Heart right ventricle (tissue), 16 donors: ENCODE measurements at regions not wholly inside any gene's neighbourhood (a gene's known extent, or its start where the extent isn't known, plus 50 kb on each side); places are given as distances from the start of the nearest gene placed in this dataset.
A peak's percentile ranks its signal among the peaks of the same experiment; 100 is the strongest.

Experiments
- ATAC-seq, 8 donors: fragments of 200-7000 bp; cut with Tn5 transposase; one replicate each; pipeline ENCODE4 v1.9.1; 2020; ENCODE audit warnings: mild to moderate bottlenecking in 8 of 8, moderate library complexity in 8 of 8, moderate number of reproducible peaks in 1 of 8
- DNase-seq, 2 donors: peaks; one replicate each; pipeline ENCODE4 v3.0.0-alpha.2; 2020
- H3K27ac ChIP-seq, 10 donors: fragments of 200-600 bp; sonication (generic) in 2 of 10; one replicate each; pipeline versions ENCODE4 v1.5.0 to v1.8.0; 2020 to 2022; ENCODE audit warnings: mild to moderate bottlenecking in 3 of 10
- H3K27me3 ChIP-seq, 7 donors: fragments of 200-600 bp; one replicate each; pipeline ENCODE4 v1.8.0; 2021 to 2022; ENCODE audit warnings: mild to moderate bottlenecking in 2 of 7
- H3K36me3 ChIP-seq, 9 donors: fragments of 200-600 bp; sonication (generic) in 1 of 9; one replicate each; pipeline versions ENCODE4 v1.5.0 to v1.8.0; 2020 to 2022; ENCODE audit warnings: mild to moderate bottlenecking in 2 of 9
- H3K4me1 ChIP-seq, 9 donors: fragments of 200-600 bp; sonication (generic) in 1 of 9; one replicate each; pipeline versions ENCODE4 v1.5.0 to v1.8.0; 2020 to 2022; ENCODE audit warnings: mild to moderate bottlenecking in 4 of 9
- H3K4me3 ChIP-seq, 10 donors: fragments of 200-600 bp; sonication (generic) in 2 of 10; one replicate each; pipeline versions ENCODE4 v1.5.0 to v1.8.0; 2020 to 2022; ENCODE audit warnings: mild to moderate bottlenecking in 7 of 10, moderate library complexity in 2 of 10
- H3K9me3 ChIP-seq, 11 donors: fragments of 200-600 bp in 10 of 11; sonication (generic) in 2 of 11; one replicate each; pipeline versions ENCODE4 v1.5.0 to v1.8.0; 2013 to 2022; ENCODE audit warnings: mild to moderate bottlenecking in 2 of 11, control low read depth in 1 of 11, moderate library complexity in 1 of 11
- CTCF ChIP-seq, 9 donors: fragments of 200-600 bp; sonication (generic) in 2 of 9; IDR thresholded peaks; one replicate each; pipeline versions ENCODE4 v1.5.0 to v1.8.0; 2021 to 2022; ENCODE audit warnings: antibody characterized with exemption in 9 of 9, mild to moderate bottlenecking in 5 of 9, moderate library complexity in 1 of 9
- WGBS, 2 donors: extraction: QIAGEN DNeasy Blood & Tissue Kit; methylation state at CpG; one replicate each; pipeline ENCODE4 v1.1.7; 2013; ENCODE audit warnings: inconsistent platforms in 1 of 2; 5-methylcytosine and 5-hydroxymethylcytosine counted together
- intact Hi-C, 10 donors: fragments of 100-400 bp; cut with DNase I; formaldehyde crosslinking; loops; one replicate each; pipeline versions ENCODE4 v1.11.1 to v1.14.2; 2022
- donor health status: Arrhythmogenic right ventricular cardiomyopathy.
- donor health status: ischemic (EF 13 %, LVEDD 7.1; RV severe dilation, severe dysfunction).
- donor health status: healthy with polysubstance abuse.
- donor health status: DM: no; HTN: yes; CAD: no.
- donor health status: DM: no; HTN: no; CAD: no.
- donor health status: ischemic (EF 25% LVEDD 6.9; RV normal size, moderate dysfunction).
- donor health status: ischemic (EF 25% LVEDD 5.7; RV mildly dilated, moderate dysfunction).
- donor health status: healthy.
- donor health status: DM: yes; HTN: yes; CAD: no.
- donor health status: Ischemic cardiomyopathy.
- donor health status: ischemic (EF 35%, LVEDD 5.7; RV mildly dilated, moderate dysfunction).
- donor health status: nonischemic (EF 11% LVEDD 7.7; RV severe dilation, severe dysfunction).
- donor health status: DM: yes; HTN: yes; CAD: no.
- donor health status: PGD.
- donor health status: ischemic (EF 29% LVEDD 5.4; RV normal size, mild dysfunction).
- donor health status: nonischemic (EF 23%, LVEDD 6.1; RV moderate dilation, normal function).

GRCh38 chr12:115213118-115213517 lies 529.1 kb upstream of the TBX3 start:
- no peak for TF ChIP-seq CTCF (IDR thresholded peaks at IDR 0.05)
- WGBS, 2 donors, result 72 to 78% methylated on average over 1 of the region's 1 CpG
- H3K27ac ChIP-seq, result peak overlapping the region in 8 of 10 donors; percentile 18 to 73 (median 49)
- no peaks in the 10 kb centered on the region for H3K36me3 ChIP-seq
- ATAC-seq (peak in 4 of 8 donors; percentile 9 to 32 (median 28)), DNase-seq (no peak)
- intact Hi-C loops, result loop anchor here in 1 of 10 donors (10.0 kb wide), 1 partner anchor 108 kb away; no protein-coding TSS in a partner anchor
- H3K4me3 ChIP-seq, result no peak overlapping the region
- H3K27me3 ChIP-seq, result peaks cover 0 to 2% (median 0%) of the 10 kb centered on the region in 7 donors
- peaks cover 0 to 6% (median 0%) of the 10 kb centered on the region in 11 donors for H3K9me3 ChIP-seq
- H3K4me1 ChIP-seq, result peaks cover 0 to 17% (median 9%) of the 10 kb centered on the region in 9 donors

- H3K4me1 ChIP-seq, result peaks cover 0 to 17% (median 9%) of the 10 kb centered on the region in 9 donors
- H3K36me3 ChIP-seq, result no peaks in the 10 kb centered on the region
- DNase-seq (no peak), ATAC-seq (no peak)
- H3K27me3 ChIP-seq, result peaks cover 0 to 2% (median 0%) of the 10 kb centered on the region in 7 donors
- peaks cover 0 to 6% (median 0%) of the 10 kb centered on the region in 11 donors for H3K9me3 ChIP-seq
- no peak overlapping the region for H3K4me3 ChIP-seq
- intact Hi-C loops, result loop anchor here in 1 of 10 donors (10.0 kb wide), 1 partner anchor 108 kb away; no protein-coding TSS in a partner anchor
- WGBS, 2 donors, result 0% methylated on average over 1 of the region's 1 CpG
- peak overlapping the region in 7 of 10 donors; percentile 3 to 73 (median 52) for H3K27ac ChIP-seq
- TF ChIP-seq CTCF (IDR thresholded peaks at IDR 0.05), result no peak
Observed at GRCh38 chr12:115212356-115212755, 528.4 kb upstream of the TBX3 start.

GRCh38 chr12:115210533-115211252 lies 526.7 kb upstream of the TBX3 start:
- Histone ChIP-seq H3K27me3 (peaks cover 0 to 2% (median 0%) of the 10 kb centered on the region in 7 donors), H3K27ac (no peak overlapping the region), H3K9me3 (peaks cover 0 to 6% (median 0%) of the 10 kb centered on the region in 11 donors), H3K36me3 (no peaks in the 10 kb centered on the region), H3K4me3 (no peak overlapping the region), H3K4me1 (peaks cover 0 to 17% (median 9%) of the 10 kb centered on the region in 9 donors)
- ATAC-seq, result peak in 2 of 8 donors; percentile 44 to 70
- no peak for DNase-seq
- 66 to 70% methylated on average over 3 of the region's 3 CpGs for WGBS, 2 donors
- intact Hi-C loops, result loop anchor here in 1 of 10 donors (10.0 kb wide), 1 partner anchor 106 kb away; no protein-coding TSS in a partner anchor
- no peak for TF ChIP-seq CTCF (IDR thresholded peaks at IDR 0.05)

GRCh38 chr12:115209230-115209629 lies 525.3 kb upstream of the TBX3 start:
- Histone ChIP-seq H3K36me3 (no peaks in the 10 kb centered on the region), H3K4me3 (no peak overlapping the region), H3K4me1 (peaks cover 0 to 17% (median 9%) of the 10 kb centered on the region in 9 donors), H3K27ac (no peak overlapping the region), H3K27me3 (peaks cover 0 to 2% (median 0%) of the 10 kb centered on the region in 7 donors), H3K9me3 (peaks cover 0 to 6% (median 0%) of the 10 kb centered on the region in 11 donors)
- intact Hi-C loops, result no loop called here
- DNase-seq, result no peak
- TF ChIP-seq CTCF (IDR thresholded peaks at IDR 0.05), result no peak
- 72 to 85% methylated on average over 8 of the region's 8 CpGs for WGBS, 2 donors
- ATAC-seq, result no peak
